ENCODE measurements at regions not wholly inside any gene's neighbourhood (a gene's known extent, or its start where the extent isn't known, plus 50 kb on each side); places are given as distances from the start of the nearest gene placed in this dataset.

- Mint-ChIP-seq H3K9me3 (ENCODE audit: unreplicated experiment) (peaks cover 58% of the 10 kb centered on the region), H3K27ac (ENCODE audit: unreplicated experiment) (no peak overlapping the region), H3K4me1 (ENCODE audit: unreplicated experiment) (no peaks in the 10 kb centered on the region), H3K27me3 (ENCODE audit: unreplicated experiment) (peaks cover 8% of the 10 kb centered on the region), H3K4me3 (ENCODE audit: unreplicated experiment) (no peak overlapping the region), H3K36me3 (ENCODE audit: low read depth, unreplicated experiment) (peaks cover 15% of the 10 kb centered on the region)
- DNase-seq (ENCODE audit: low spot score) = no peak
- TF ChIP-seq CTCF (IDR thresholded peaks at IDR 0.05; ENCODE audit: unreplicated experiment) = no peak
These were observed 858.7 kb downstream of the TYW1 start for GRCh38 chr7:67855322-67855721.

- peaks cover 8% of the 10 kb centered on the region for H3K27me3 Mint-ChIP-seq (ENCODE audit: unreplicated experiment)
- no peak for DNase-seq (ENCODE audit: low spot score)
- no peak overlapping the region for H3K4me3 Mint-ChIP-seq (ENCODE audit: unreplicated experiment)
- no peak overlapping the region for H3K27ac Mint-ChIP-seq (ENCODE audit: unreplicated experiment)
- peaks cover 15% of the 10 kb centered on the region for H3K36me3 Mint-ChIP-seq (ENCODE audit: low read depth, unreplicated experiment)
- H3K9me3 Mint-ChIP-seq (ENCODE audit: unreplicated experiment) = peaks cover 63% of the 10 kb centered on the region
- TF ChIP-seq CTCF (IDR thresholded peaks at IDR 0.05; ENCODE audit: unreplicated experiment) = no peak
- no peaks in the 10 kb centered on the region for H3K4me1 Mint-ChIP-seq (ENCODE audit: unreplicated experiment)
These were observed 859.4 kb downstream of the TYW1 start for GRCh38 chr7:67856046-67856445.

GRCh38 chr7:67857698-67858097 is 861.1 kb downstream of the TYW1 start:
- peaks cover 64% of the 10 kb centered on the region for H3K9me3 Mint-ChIP-seq (ENCODE audit: unreplicated experiment)
- H3K27ac Mint-ChIP-seq (ENCODE audit: unreplicated experiment) = no peak overlapping the region
- no peaks in the 10 kb centered on the region for H3K4me1 Mint-ChIP-seq (ENCODE audit: unreplicated experiment)
- H3K36me3 Mint-ChIP-seq (ENCODE audit: low read depth, unreplicated experiment) = peaks cover 15% of the 10 kb centered on the region
- no peak for DNase-seq (ENCODE audit: low spot score)
- H3K4me3 Mint-ChIP-seq (ENCODE audit: unreplicated experiment) = no peak overlapping the region
- H3K27me3 Mint-ChIP-seq (ENCODE audit: unreplicated experiment) = peaks cover 9% of the 10 kb centered on the region
- no peak for TF ChIP-seq CTCF (IDR thresholded peaks at IDR 0.05; ENCODE audit: unreplicated experiment)

- DNase-seq (ENCODE audit: low spot score) = no peak
- TF ChIP-seq CTCF (IDR thresholded peaks at IDR 0.05; ENCODE audit: unreplicated experiment) = no peak
- Mint-ChIP-seq H3K4me3 (ENCODE audit: unreplicated experiment) (no peak overlapping the region), H3K36me3 (ENCODE audit: low read depth, unreplicated experiment) (peaks cover 10% of the 10 kb centered on the region), H3K4me1 (ENCODE audit: unreplicated experiment) (no peaks in the 10 kb centered on the region), H3K27me3 (ENCODE audit: unreplicated experiment) (peaks cover 9% of the 10 kb centered on the region), H3K27ac (ENCODE audit: unreplicated experiment) (no peak overlapping the region), H3K9me3 (ENCODE audit: unreplicated experiment) (peaks cover 60% of the 10 kb centered on the region)
These were observed 862.3 kb downstream of the TYW1 start for GRCh38 chr7:67858931-67859330.

GRCh38 chr7:67863911-67864310 is 867.3 kb downstream of the TYW1 start:
- no peak overlapping the region for H3K27ac Mint-ChIP-seq (ENCODE audit: unreplicated experiment)
- TF ChIP-seq CTCF (IDR thresholded peaks at IDR 0.05; ENCODE audit: unreplicated experiment) = no peak
- H3K27me3 Mint-ChIP-seq (ENCODE audit: unreplicated experiment) = peaks cover 4% of the 10 kb centered on the region
- peaks cover 13% of the 10 kb centered on the region for H3K36me3 Mint-ChIP-seq (ENCODE audit: low read depth, unreplicated experiment)
- H3K9me3 Mint-ChIP-seq (ENCODE audit: unreplicated experiment) = peaks cover 51% of the 10 kb centered on the region
- DNase-seq (ENCODE audit: low spot score) = no peak
- H3K4me3 Mint-ChIP-seq (ENCODE audit: unreplicated experiment) = no peak overlapping the region
- H3K4me1 Mint-ChIP-seq (ENCODE audit: unreplicated experiment) = no peaks in the 10 kb centered on the region
